Mammary epithelial cell (primary cell): ENCODE measurements at regions not wholly inside any gene's neighbourhood (a gene's known extent, or its start where the extent isn't known, plus 50 kb on each side); places are given as distances from the start of the nearest gene placed in this dataset.

Experiments used
- CTCF ChIP-seq, 2 donors: IDR thresholded peaks in 1 of 2; conservative IDR thresholded peaks in 1 of 2; 2 replicates each; pipeline ENCODE4 v1.5.1; 2011 to 2012; ENCODE audit warnings: inconsistent platforms in 2 of 2, low read length in 2 of 2, mild to moderate bottlenecking in 2 of 2, control low read depth in 1 of 2, low read depth in 1 of 2; ENCODE audit not compliant: insufficient read depth in 1 of 2; ENCODE audit errors: extremely low read depth in 1 of 2
- EZH2 ChIP-seq: IDR thresholded peaks from 2 replicates; pipeline ENCODE4 v1.6.1; 2012; ENCODE audit warnings: low read length, inconsistent platforms, borderline replicate concordance

- TF ChIP-seq CTCF (conservative IDR thresholded peaks at IDR 0.05 in 1 of 2, IDR thresholded peaks at IDR 0.05 in 1 of 2; ENCODE audit: extremely low read depth in 1 of 2, insufficient read depth in 1 of 2, low read depth in 1 of 2, low read length in 2 of 2): no peak
- no peak for TF ChIP-seq EZH2
These were observed 239.3 kb downstream of the C4orf33 start for GRCh38 chr4:129335276-129335675.
